ENCODE measurements at regions not wholly inside any gene's neighbourhood (a gene's known extent, or its start where the extent isn't known, plus 50 kb on each side); places are given as distances from the start of the nearest gene placed in this dataset.

GRCh38 chr6:164262348-164262747 is 847.8 kb downstream of the QKI start:
- WGBS, 2 donors: 67 to 85% methylated on average over 5 of the region's 5 CpGs
- no peak for DNase-seq (ENCODE audit: low spot score in 2 of 2)
- H3K27me3 ChIP-seq: no peaks in the 10 kb centered on the region
- H3K27ac ChIP-seq: no peak overlapping the region
- H3K36me3 ChIP-seq: no peaks in the 10 kb centered on the region
- no peaks in the 10 kb centered on the region for H3K9me3 ChIP-seq
- TF ChIP-seq EP300 (IDR thresholded peaks at IDR 0.05): no peak
- no peak for TF ChIP-seq CTCF (IDR thresholded peaks at IDR 0.05)
- no peak for TF ChIP-seq POLR2A (IDR thresholded peaks at IDR 0.05)
- H3K4me3 ChIP-seq: no peak overlapping the region
- no peaks in the 10 kb centered on the region for H3K4me1 ChIP-seq

GRCh38 chr6:164258421-164258820 is 843.9 kb downstream of the QKI start:
- H3K27me3 ChIP-seq: no peaks in the 10 kb centered on the region
- H3K36me3 ChIP-seq: no peaks in the 10 kb centered on the region
- no peak overlapping the region for H3K27ac ChIP-seq
- H3K4me1 ChIP-seq: no peaks in the 10 kb centered on the region
- no peak overlapping the region for H3K4me3 ChIP-seq
- 36 to 40% methylated on average over 3 of the region's 3 CpGs for WGBS, 2 donors
- TF ChIP-seq CTCF (IDR thresholded peaks at IDR 0.05) (no peak), EP300 (IDR thresholded peaks at IDR 0.05) (no peak)
- H3K9me3 ChIP-seq: no peaks in the 10 kb centered on the region
- DNase-seq (ENCODE audit: low spot score in 2 of 2): no peak

GRCh38 chr6:164252948-164253347 is 838.4 kb downstream of the QKI start:
- WGBS, 2 donors: 41 to 44% methylated on average over 3 of the region's 3 CpGs
- Histone ChIP-seq H3K4me1 (no peaks in the 10 kb centered on the region), H3K4me3 (no peak overlapping the region), H3K27me3 (no peaks in the 10 kb centered on the region), H3K27ac (no peak overlapping the region), H3K9me3 (no peaks in the 10 kb centered on the region), H3K36me3 (no peaks in the 10 kb centered on the region)
- TF ChIP-seq POLR2A (IDR thresholded peaks at IDR 0.05) (no peak), CTCF (IDR thresholded peaks at IDR 0.05) (no peak), EP300 (IDR thresholded peaks at IDR 0.05) (no peak)
- DNase-seq (ENCODE audit: low spot score in 2 of 2): no peak

GRCh38 chr6:164252291-164252690 is 837.8 kb downstream of the QKI start:
- H3K27me3 ChIP-seq: no peaks in the 10 kb centered on the region
- no peaks in the 10 kb centered on the region for H3K4me1 ChIP-seq
- DNase-seq (ENCODE audit: low spot score in 2 of 2): no peak
- no peaks in the 10 kb centered on the region for H3K9me3 ChIP-seq
- TF ChIP-seq EP300 (IDR thresholded peaks at IDR 0.05): no peak
- TF ChIP-seq CTCF (IDR thresholded peaks at IDR 0.05): no peak
- no peak for TF ChIP-seq POLR2A (IDR thresholded peaks at IDR 0.05)
- H3K27ac ChIP-seq: no peak overlapping the region
- H3K36me3 ChIP-seq: no peaks in the 10 kb centered on the region
- WGBS, 2 donors: 45 to 52% methylated on average over 1 of the region's 1 CpG
- no peak overlapping the region for H3K4me3 ChIP-seq

GRCh38 chr6:164247106-164247505 is 832.6 kb downstream of the QKI start:
- Histone ChIP-seq H3K4me1 (no peaks in the 10 kb centered on the region), H3K27ac (no peak overlapping the region), H3K27me3 (no peaks in the 10 kb centered on the region), H3K9me3 (no peaks in the 10 kb centered on the region), H3K4me3 (no peak overlapping the region), H3K36me3 (no peaks in the 10 kb centered on the region)
- 64 to 75% methylated on average over 7 of the region's 7 CpGs for WGBS, 2 donors
- no peak for TF ChIP-seq EP300 (IDR thresholded peaks at IDR 0.05)
- TF ChIP-seq POLR2A (IDR thresholded peaks at IDR 0.05): no peak
- TF ChIP-seq CTCF (IDR thresholded peaks at IDR 0.05): no peak
- no peak for DNase-seq (ENCODE audit: low spot score in 2 of 2)

Measured in tibial nerve (tissue), 4 donors.